ENCODE measurements at regions not wholly inside any gene's neighbourhood (a gene's known extent, or its start where the extent isn't known, plus 50 kb on each side); places are given as distances from the start of the nearest gene placed in this dataset.

GRCh38 chr2:100192825-100193224 is 50.4 kb upstream of the AFF3 start:
- TF ChIP-seq, protein P1, sequence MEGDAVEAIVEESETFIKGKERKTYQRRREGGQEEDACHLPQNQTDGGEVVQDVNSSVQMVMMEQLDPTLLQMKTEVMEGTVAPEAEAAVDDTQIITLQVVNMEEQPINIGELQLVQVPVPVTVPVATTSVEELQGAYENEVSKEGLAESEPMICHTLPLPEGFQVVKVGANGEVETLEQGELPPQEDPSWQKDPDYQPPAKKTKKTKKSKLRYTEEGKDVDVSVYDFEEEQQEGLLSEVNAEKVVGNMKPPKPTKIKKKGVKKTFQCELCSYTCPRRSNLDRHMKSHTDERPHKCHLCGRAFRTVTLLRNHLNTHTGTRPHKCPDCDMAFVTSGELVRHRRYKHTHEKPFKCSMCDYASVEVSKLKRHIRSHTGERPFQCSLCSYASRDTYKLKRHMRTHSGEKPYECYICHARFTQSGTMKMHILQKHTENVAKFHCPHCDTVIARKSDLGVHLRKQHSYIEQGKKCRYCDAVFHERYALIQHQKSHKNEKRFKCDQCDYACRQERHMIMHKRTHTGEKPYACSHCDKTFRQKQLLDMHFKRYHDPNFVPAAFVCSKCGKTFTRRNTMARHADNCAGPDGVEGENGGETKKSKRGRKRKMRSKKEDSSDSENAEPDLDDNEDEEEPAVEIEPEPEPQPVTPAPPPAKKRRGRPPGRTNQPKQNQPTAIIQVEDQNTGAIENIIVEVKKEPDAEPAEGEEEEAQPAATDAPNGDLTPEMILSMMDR (conservative IDR thresholded peaks at IDR 0.05), result no peak
- no peak for TF ChIP-seq ZFX (IDR thresholded peaks at IDR 0.05)

Measured in C4-2B (cell line).